ENCODE measurements at regions not wholly inside any gene's neighbourhood (a gene's known extent, or its start where the extent isn't known, plus 50 kb on each side); places are given as distances from the start of the nearest gene placed in this dataset.

- no peak for DNase-seq
These were observed 69.1 kb upstream of the B3GAT1 start for GRCh38 chr11:134481135-134481534.

GRCh38 chr11:134480136-134480712 lies 68.2 kb upstream of the B3GAT1 start:
- DNase-seq = no peak

- no peak for DNase-seq
These were observed 67.4 kb upstream of the B3GAT1 start for GRCh38 chr11:134479206-134480135.

GRCh38 chr11:134478611-134479010 lies 66.6 kb upstream of the B3GAT1 start:
- DNase-seq = no peak

GRCh38 chr11:134478176-134478575 lies 66.1 kb upstream of the B3GAT1 start:
- DNase-seq = no peak

- DNase-seq = no peak
These were observed 65.4 kb upstream of the B3GAT1 start for GRCh38 chr11:134477486-134477885.

GRCh38 chr11:134476435-134477021 lies 64.5 kb upstream of the B3GAT1 start:
- DNase-seq = no peak

GRCh38 chr11:134475951-134476350 lies 63.9 kb upstream of the B3GAT1 start:
- no peak for DNase-seq

GRCh38 chr11:134474942-134475341 lies 62.9 kb upstream of the B3GAT1 start:
- DNase-seq = no peak

- DNase-seq = no peak
These were observed 62.2 kb upstream of the B3GAT1 start for GRCh38 chr11:134474070-134474860.

GRCh38 chr11:134471716-134472455 lies 59.8 kb upstream of the B3GAT1 start:
- no peak for DNase-seq

GRCh38 chr11:134471087-134471715 lies 59.2 kb upstream of the B3GAT1 start:
- DNase-seq = peak; percentile 27

GRCh38 chr11:134470238-134470637 lies 58.2 kb upstream of the B3GAT1 start:
- DNase-seq = no peak

- no peak for DNase-seq
These were observed 57.6 kb upstream of the B3GAT1 start for GRCh38 chr11:134469627-134470026.

- no peak for DNase-seq
These were observed 56.8 kb upstream of the B3GAT1 start for GRCh38 chr11:134468796-134469195.

GRCh38 chr11:134468081-134468668 lies 56.1 kb upstream of the B3GAT1 start:
- no peak for DNase-seq

- no peak for DNase-seq
These were observed 54.8 kb upstream of the B3GAT1 start for GRCh38 chr11:134466610-134467567.

- no peak for DNase-seq
These were observed 54.1 kb upstream of the B3GAT1 start for GRCh38 chr11:134466156-134466555.

- no peak for DNase-seq
These were observed 53.1 kb upstream of the B3GAT1 start for GRCh38 chr11:134464981-134465730.

- DNase-seq = no peak
These were observed 52.2 kb upstream of the B3GAT1 start for GRCh38 chr11:134464196-134464595.

Data from NCI-H774 (cell line).